Mesenteric fat pad (tissue), 1 donor: ENCODE measurements at regions not wholly inside any gene's neighbourhood (a gene's known extent, or its start where the extent isn't known, plus 50 kb on each side); places are given as distances from the start of the nearest gene placed in this dataset.

Source experiments
- DNase-seq: peaks from one replicate; pipeline ENCODE4 v3.0.0-alpha.2; 2020; ENCODE audit warnings: low spot score
- donor health status: DM: yes; HTN: yes; CAD: no.

GRCh38 chr2:19460761-19461160 lies 102.3 kb upstream of the OSR1 start:
- DNase-seq: no peak

- DNase-seq: no peak
Measured at GRCh38 chr2:19458427-19459003, 100.1 kb upstream of the OSR1 start.

GRCh38 chr2:19457809-19458208 lies 99.4 kb upstream of the OSR1 start:
- DNase-seq: no peak

GRCh38 chr2:19456705-19457309 lies 98.4 kb upstream of the OSR1 start:
- no peak for DNase-seq

- DNase-seq: no peak
Measured at GRCh38 chr2:19454125-19454524, 95.7 kb upstream of the OSR1 start.

GRCh38 chr2:19442731-19443130 lies 84.3 kb upstream of the OSR1 start:
- no peak for DNase-seq

- no peak for DNase-seq
Measured at GRCh38 chr2:19439081-19439480, 80.7 kb upstream of the OSR1 start.

- no peak for DNase-seq
Measured at GRCh38 chr2:19435815-19436214, 77.4 kb upstream of the OSR1 start.

GRCh38 chr2:19434413-19434812 lies 76.0 kb upstream of the OSR1 start:
- no peak for DNase-seq

- no peak for DNase-seq
Measured at GRCh38 chr2:19426941-19427340, 68.5 kb upstream of the OSR1 start.

- DNase-seq: no peak
Measured at GRCh38 chr2:19426144-19426543, 67.7 kb upstream of the OSR1 start.

- no peak for DNase-seq
Measured at GRCh38 chr2:19425419-19425818, 67.0 kb upstream of the OSR1 start.

GRCh38 chr2:19419211-19419880 lies 60.9 kb upstream of the OSR1 start:
- DNase-seq: no peak

GRCh38 chr2:19416784-19417684 lies 58.6 kb upstream of the OSR1 start:
- DNase-seq: no peak

GRCh38 chr2:19416083-19416482 lies 57.7 kb upstream of the OSR1 start:
- DNase-seq: no peak

- no peak for DNase-seq
Measured at GRCh38 chr2:19409046-19409445, 50.6 kb upstream of the OSR1 start.

- DNase-seq: no peak
Measured at GRCh38 chr2:19408592-19408991, 50.2 kb upstream of the OSR1 start.
